Ascending aorta (tissue), 2 donors: ENCODE measurements at regions not wholly inside any gene's neighbourhood (a gene's known extent, or its start where the extent isn't known, plus 50 kb on each side); places are given as distances from the start of the nearest gene placed in this dataset.

ENCODE experiments used
- DNase-seq, 2 donors: peaks; one replicate each; pipeline ENCODE4 v3.0.0-alpha.2; 2019; ENCODE audit warnings: low spot score in 2 of 2
- H3K27ac ChIP-seq, 2 donors: fragments of 200-600 bp; sonication (generic); one replicate each; pipeline ENCODE4 v1.5.1; 2016 to 2017; ENCODE audit warnings: mild to moderate bottlenecking in 1 of 2
- H3K27me3 ChIP-seq: fragments of 200-600 bp; sonication (generic); one replicate; pipeline ENCODE4 v1.5.1; 2017
- H3K36me3 ChIP-seq, 2 donors: fragments of 200-600 bp; sonication (generic); one replicate each; pipeline ENCODE4 v1.5.1; 2016
- H3K4me1 ChIP-seq, 2 donors: fragments of 200-600 bp; sonication (generic); one replicate each; pipeline ENCODE4 v1.5.1; 2016 to 2017; ENCODE audit warnings: mild to moderate bottlenecking in 1 of 2
- H3K4me3 ChIP-seq, 2 donors: fragments of 200-600 bp; sonication (generic); one replicate each; pipeline ENCODE4 v1.5.1; 2016 to 2017; ENCODE audit warnings: mild to moderate bottlenecking in 1 of 2
- H3K9me3 ChIP-seq, 2 donors: fragments of 200-600 bp; sonication (generic); one replicate each; pipeline ENCODE4 v1.5.1; 2016
- intact Hi-C: fragments of 100-400 bp; cut with DNase I; formaldehyde crosslinking; loops from one replicate; pipeline ENCODE4 v1.15.1; 2023
- TF ChIP-seq, protein P1 (sequence below), 3 experiments: fragments of 200-600 bp in 2 of 3; fragments of 450-650 bp in 1 of 3; sonication (generic) in 2 of 3; IDR thresholded peaks; one replicate each; pipeline ENCODE4 v1.5.1; 2016 to 2019; ENCODE audit warnings: antibody characterized with exemption in 3 of 3, mild to moderate bottlenecking in 1 of 3, moderate library complexity in 1 of 3

DNA sequence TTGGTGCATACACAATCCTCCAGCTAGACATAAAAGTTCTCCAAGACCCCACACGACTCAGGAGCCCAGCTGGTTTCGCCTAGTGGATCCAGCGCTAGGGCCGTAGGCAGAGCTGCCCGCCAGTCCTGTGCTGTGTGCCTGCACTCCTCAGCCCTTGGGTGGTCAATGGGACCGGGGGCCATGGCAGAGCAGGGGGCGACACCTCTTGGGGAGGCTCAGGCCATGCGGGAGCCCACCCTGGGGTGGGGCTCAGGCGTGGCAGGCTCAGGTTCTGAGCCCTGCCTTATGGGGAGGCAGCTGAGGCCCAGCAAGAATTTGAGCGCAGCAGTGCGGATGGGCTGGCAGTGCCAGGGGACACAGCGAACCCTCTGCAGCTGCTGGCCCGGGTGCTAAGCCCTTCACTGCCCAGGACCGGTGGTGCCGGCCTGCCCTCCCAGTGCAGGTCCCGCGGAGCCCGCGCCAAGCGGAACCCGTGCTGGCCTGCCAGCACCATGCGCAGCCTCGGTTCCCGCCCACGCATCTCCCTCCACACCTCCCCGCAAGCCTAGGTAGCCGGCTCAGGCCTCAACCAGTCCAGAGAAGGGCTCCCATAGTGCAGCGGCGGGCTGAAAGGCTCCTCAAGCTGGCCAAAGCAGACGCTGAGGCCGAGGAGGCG lies 1566.6 kb upstream of the SLC39A10 start:
- Histone ChIP-seq H3K4me1 (no peaks in the 10 kb centered on the region), H3K4me3 (no peak overlapping the region), H3K27me3 (no peaks in the 10 kb centered on the region), H3K36me3 (no peaks in the 10 kb centered on the region), H3K27ac (no peak overlapping the region), H3K9me3 (no peaks in the 10 kb centered on the region)
- TF ChIP-seq, protein P1, sequence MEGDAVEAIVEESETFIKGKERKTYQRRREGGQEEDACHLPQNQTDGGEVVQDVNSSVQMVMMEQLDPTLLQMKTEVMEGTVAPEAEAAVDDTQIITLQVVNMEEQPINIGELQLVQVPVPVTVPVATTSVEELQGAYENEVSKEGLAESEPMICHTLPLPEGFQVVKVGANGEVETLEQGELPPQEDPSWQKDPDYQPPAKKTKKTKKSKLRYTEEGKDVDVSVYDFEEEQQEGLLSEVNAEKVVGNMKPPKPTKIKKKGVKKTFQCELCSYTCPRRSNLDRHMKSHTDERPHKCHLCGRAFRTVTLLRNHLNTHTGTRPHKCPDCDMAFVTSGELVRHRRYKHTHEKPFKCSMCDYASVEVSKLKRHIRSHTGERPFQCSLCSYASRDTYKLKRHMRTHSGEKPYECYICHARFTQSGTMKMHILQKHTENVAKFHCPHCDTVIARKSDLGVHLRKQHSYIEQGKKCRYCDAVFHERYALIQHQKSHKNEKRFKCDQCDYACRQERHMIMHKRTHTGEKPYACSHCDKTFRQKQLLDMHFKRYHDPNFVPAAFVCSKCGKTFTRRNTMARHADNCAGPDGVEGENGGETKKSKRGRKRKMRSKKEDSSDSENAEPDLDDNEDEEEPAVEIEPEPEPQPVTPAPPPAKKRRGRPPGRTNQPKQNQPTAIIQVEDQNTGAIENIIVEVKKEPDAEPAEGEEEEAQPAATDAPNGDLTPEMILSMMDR (IDR thresholded peaks at IDR 0.05) = no peak
- intact Hi-C loops = no loop called here
- no peak for DNase-seq

DNA sequence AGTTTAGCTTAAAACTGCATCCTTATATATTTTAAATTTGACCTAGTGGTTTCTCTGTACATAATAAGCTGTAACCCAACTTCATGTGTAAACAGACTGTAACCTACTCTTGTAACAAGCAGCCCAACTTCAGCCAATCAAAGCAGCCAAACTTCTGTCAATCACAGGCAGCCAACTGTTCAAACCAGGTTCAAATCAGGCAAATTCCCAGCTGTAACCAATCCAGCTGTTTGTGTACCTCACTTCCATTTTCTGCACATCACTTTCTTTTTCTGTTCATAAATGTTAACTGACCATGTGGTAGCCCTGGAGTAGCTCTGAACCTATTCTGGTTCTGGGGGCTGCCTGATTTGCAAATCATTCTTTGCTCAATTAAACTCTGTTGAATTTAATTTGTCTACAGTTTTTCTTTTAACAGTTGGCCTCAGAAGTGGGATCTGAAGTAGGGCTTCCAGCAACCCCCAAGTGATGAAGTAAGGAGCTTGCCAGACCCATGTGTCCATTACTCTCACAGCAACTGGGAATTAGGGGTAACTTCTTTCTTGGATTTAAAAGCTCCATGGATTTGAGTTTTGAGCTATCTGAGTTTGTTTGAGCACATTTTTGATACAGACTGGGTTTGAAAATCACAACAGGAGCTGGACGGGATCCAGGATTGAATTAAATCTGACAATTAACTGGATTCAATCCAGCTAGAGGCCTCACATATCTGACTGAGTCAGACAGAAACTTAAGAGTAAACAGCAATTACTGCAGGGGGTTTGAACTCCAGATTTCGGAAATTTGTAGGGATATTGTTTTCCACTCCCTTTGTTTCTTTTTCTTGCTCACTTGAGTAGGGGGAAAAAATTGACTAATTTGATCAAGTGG lies 1569.7 kb upstream of the SLC39A10 start:
- H3K9me3 ChIP-seq = no peaks in the 10 kb centered on the region
- intact Hi-C loops = no loop called here

DNA sequence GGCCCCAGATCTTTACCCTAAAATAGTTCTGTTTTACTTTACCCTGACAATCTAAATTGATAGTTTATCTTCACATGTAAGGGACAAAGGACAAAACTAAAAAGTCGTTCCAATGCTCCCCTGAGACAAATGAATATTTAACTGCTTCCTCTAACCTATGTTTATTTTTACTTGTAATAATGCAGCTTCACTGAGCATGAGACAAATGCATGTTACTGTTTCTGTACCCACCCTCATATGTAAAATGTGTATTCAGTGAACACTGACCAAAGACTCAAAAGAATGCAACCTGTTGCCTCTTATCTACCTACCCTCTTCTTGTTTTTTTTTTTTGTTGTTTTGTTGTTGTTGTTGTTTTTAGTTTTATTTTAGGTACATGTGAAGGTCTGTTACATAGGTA lies 1570.9 kb upstream of the SLC39A10 start:
- intact Hi-C loops = no loop called here
- H3K4me1 ChIP-seq = no peaks in the 10 kb centered on the region
- H3K4me3 ChIP-seq = no peak overlapping the region
- H3K36me3 ChIP-seq = no peaks in the 10 kb centered on the region
- TF ChIP-seq, protein P1 (IDR thresholded peaks at IDR 0.05) = no peak
- no peaks in the 10 kb centered on the region for H3K9me3 ChIP-seq
- no peak overlapping the region for H3K27ac ChIP-seq
- DNase-seq = no peak
- H3K27me3 ChIP-seq = no peaks in the 10 kb centered on the region

More for the DNA sequence above, 1569.7 kb upstream of the SLC39A10 start:
- Histone ChIP-seq H3K4me3 (no peak overlapping the region), H3K27ac (no peak overlapping the region), H3K27me3 (no peaks in the 10 kb centered on the region), H3K36me3 (no peaks in the 10 kb centered on the region), H3K4me1 (no peaks in the 10 kb centered on the region)
- TF ChIP-seq, protein P1 (IDR thresholded peaks at IDR 0.05) = no peak
- DNase-seq = no peak

DNA sequence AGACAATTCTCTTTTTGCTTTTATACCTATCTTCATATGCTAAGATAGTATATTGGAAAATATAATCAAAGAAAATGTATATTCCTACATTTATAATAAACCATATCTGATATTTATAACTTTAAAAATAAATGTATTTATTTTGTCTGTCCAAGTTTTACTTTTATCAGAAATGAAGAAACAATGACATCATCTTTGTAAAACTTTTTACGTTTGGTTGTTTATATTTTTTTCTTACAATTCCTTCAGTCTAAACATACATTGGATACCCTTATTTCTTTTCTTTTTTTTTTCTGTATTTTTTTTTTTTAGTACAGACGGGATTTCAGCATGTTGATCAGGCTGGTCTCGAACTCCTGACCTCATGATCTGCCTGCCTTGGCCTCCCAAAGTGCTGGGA lies 1577.0 kb upstream of the SLC39A10 start:
- Histone ChIP-seq H3K4me3 (no peak overlapping the region), H3K27me3 (no peaks in the 10 kb centered on the region), H3K4me1 (no peaks in the 10 kb centered on the region), H3K9me3 (no peaks in the 10 kb centered on the region), H3K27ac (no peak overlapping the region), H3K36me3 (no peaks in the 10 kb centered on the region)
- TF ChIP-seq, protein P1 (IDR thresholded peaks at IDR 0.05) = no peak
- DNase-seq = no peak
- intact Hi-C loops = no loop called here

DNA sequence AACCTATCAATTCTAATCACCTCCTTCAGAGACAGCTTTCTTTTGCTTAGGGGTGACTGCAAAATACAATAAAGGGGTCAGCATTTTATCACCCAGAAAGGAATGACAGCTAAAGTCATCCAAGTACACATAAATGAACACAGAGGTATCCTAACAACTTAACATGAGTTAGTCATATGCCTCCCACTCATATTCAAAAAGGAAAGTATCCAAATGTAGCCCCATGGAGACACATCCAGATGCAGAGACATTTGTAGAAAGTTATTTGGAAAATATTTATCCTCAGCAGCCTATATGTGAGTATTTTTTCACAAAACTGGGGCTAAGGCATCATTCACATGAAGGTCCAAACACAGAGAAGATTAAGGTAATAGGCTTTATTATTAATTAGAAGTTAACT lies 1579.7 kb upstream of the SLC39A10 start:
- TF ChIP-seq, protein P1 (IDR thresholded peaks at IDR 0.05) = no peak
- H3K36me3 ChIP-seq = no peaks in the 10 kb centered on the region
- no peaks in the 10 kb centered on the region for H3K27me3 ChIP-seq
- H3K4me1 ChIP-seq = no peaks in the 10 kb centered on the region
- no peak overlapping the region for H3K4me3 ChIP-seq
- no peak overlapping the region for H3K27ac ChIP-seq
- intact Hi-C loops = no loop called here
- no peaks in the 10 kb centered on the region for H3K9me3 ChIP-seq
- DNase-seq = no peak
